OCI-LY3 (cell line): ENCODE measurements at regions not wholly inside any gene's neighbourhood (a gene's known extent, or its start where the extent isn't known, plus 50 kb on each side); places are given as distances from the start of the nearest gene placed in this dataset.

ENCODE experiments used
- EZH2phosphoT487 ChIP-seq: fragments of 200-600 bp; shearing (Covaris generic); IDR thresholded peaks from 2 replicates; pipeline ENCODE4 v1.6.1; 2018; ENCODE audit warnings: antibody characterized with exemption, mixed run types, low read depth
- TF ChIP-seq, protein P1 (sequence below): fragments of 200-600, 300-600 bp; sonication (generic); IDR thresholded peaks from 2 replicates; pipeline ENCODE4 v1.5.1; 2014; ENCODE audit warnings: antibody characterized with exemption, low read length, low read depth

DNA sequence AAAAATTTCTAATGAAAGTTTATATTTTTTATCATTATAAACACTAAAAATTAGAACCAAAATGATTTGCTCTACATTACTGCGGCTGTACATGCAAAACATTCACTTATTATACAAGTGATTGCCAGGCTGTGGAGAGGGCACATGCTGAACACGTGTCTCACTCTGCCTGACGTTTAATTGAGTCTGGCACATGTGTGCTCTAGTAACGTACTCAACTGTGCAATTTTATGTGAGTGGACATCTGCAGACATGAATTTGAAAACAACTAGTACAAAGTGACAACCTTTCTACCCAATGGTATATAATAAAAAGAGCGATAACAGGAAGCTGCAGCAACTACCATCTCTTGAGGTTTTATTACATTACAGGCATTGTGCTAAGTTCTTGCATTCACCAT is 341.4 kb downstream of the KLF12 start:
- TF ChIP-seq, protein P1, sequence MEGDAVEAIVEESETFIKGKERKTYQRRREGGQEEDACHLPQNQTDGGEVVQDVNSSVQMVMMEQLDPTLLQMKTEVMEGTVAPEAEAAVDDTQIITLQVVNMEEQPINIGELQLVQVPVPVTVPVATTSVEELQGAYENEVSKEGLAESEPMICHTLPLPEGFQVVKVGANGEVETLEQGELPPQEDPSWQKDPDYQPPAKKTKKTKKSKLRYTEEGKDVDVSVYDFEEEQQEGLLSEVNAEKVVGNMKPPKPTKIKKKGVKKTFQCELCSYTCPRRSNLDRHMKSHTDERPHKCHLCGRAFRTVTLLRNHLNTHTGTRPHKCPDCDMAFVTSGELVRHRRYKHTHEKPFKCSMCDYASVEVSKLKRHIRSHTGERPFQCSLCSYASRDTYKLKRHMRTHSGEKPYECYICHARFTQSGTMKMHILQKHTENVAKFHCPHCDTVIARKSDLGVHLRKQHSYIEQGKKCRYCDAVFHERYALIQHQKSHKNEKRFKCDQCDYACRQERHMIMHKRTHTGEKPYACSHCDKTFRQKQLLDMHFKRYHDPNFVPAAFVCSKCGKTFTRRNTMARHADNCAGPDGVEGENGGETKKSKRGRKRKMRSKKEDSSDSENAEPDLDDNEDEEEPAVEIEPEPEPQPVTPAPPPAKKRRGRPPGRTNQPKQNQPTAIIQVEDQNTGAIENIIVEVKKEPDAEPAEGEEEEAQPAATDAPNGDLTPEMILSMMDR, result no peak
- no peak for TF ChIP-seq EZH2phosphoT487
